A549 (cell line): ENCODE measurements at regions not wholly inside any gene's neighbourhood (a gene's known extent, or its start where the extent isn't known, plus 50 kb on each side); places are given as distances from the start of the nearest gene placed in this dataset.

ENCODE experiments used
- CEBPB ChIP-seq, 2 experiments: fragments of >200 bp in 1 of 2; sonication (Bioruptor Twin) in 1 of 2; formaldehyde crosslinking in 1 of 2; IDR thresholded peaks; 2 replicates each; pipeline ENCODE4 v1.6.1; 2012 to 2016
- CHD2 ChIP-seq: fragments of 150-350 bp; IDR thresholded peaks from 2 replicates; pipeline ENCODE4 v1.6.1; 2014; ENCODE audit warnings: low read length; ENCODE audit not compliant: partially characterized antibody
- ESRRA ChIP-seq: fragments of 150-350 bp; IDR thresholded peaks from 2 replicates; pipeline ENCODE4 v1.6.1; 2014; ENCODE audit warnings: mild to moderate bottlenecking, low read length, borderline replicate concordance
- FOSL2 ChIP-seq, 2 experiments: fragments of 450-650 bp in 1 of 2; fragments of >200 bp in 1 of 2; sonication (Bioruptor Twin) in 1 of 2; formaldehyde crosslinking; IDR thresholded peaks; 2 replicates each; pipeline versions ENCODE4 v1.5.0 to v1.6.1; 2016 to 2020; ENCODE audit warnings: mild to moderate bottlenecking in 1 of 2, moderate library complexity in 1 of 2
- JUN ChIP-seq, 2 experiments: fragments of >200 bp; sonication (Bioruptor Twin); formaldehyde crosslinking; IDR thresholded peaks; 2 replicates in 1 of 2; 3 replicates in 1 of 2; pipeline ENCODE4 v1.6.1; 2016 to 2017
- MAZ ChIP-seq: fragments of 150-350 bp; IDR thresholded peaks from 2 replicates; pipeline ENCODE4 v1.6.1; 2014; ENCODE audit warnings: antibody characterized with exemption, low read depth, low read length, borderline replicate concordance
- NR3C1 ChIP-seq: fragments of >200 bp; sonication (Bioruptor Twin); formaldehyde crosslinking; IDR thresholded peaks from 3 replicates; pipeline ENCODE4 v1.6.1; 2017
- POLR2A ChIP-seq: IDR thresholded peaks from 2 replicates; pipeline ENCODE4 v1.6.1; 2012; ENCODE audit warnings: mild to moderate bottlenecking, low read length
- RAD21 ChIP-seq, 2 experiments: fragments of >200 bp in 1 of 2; sonication (Bioruptor Twin) in 1 of 2; formaldehyde crosslinking in 1 of 2; IDR thresholded peaks in 1 of 2; conservative IDR thresholded peaks in 1 of 2; 2 replicates in 1 of 2; 3 replicates in 1 of 2; pipeline ENCODE4 v1.6.1; 2012 to 2018; ENCODE audit warnings: inconsistent platforms in 1 of 2
- SMC3 ChIP-seq: fragments of >200 bp; sonication (Bioruptor Twin); formaldehyde crosslinking; IDR thresholded peaks from 3 replicates; pipeline ENCODE4 v1.6.1; 2018; ENCODE audit warnings: inconsistent platforms
- TP53 ChIP-seq: fragments of 250-450 bp; sonication (Bioruptor Pico); IDR thresholded peaks from 2 replicates; pipeline ENCODE4 v1.5.0; 2021; ENCODE audit warnings: mild to moderate bottlenecking, moderate library complexity
- TF ChIP-seq, protein P1 (sequence below): fragments of 250-450 bp; sonication (Bioruptor Pico); IDR thresholded peaks from 2 replicates; pipeline ENCODE4 v1.5.0; 2020; ENCODE audit warnings: low read depth, mild to moderate bottlenecking, moderate library complexity
- TF ChIP-seq, protein P2 (sequence below): IDR thresholded peaks from 2 replicates; pipeline ENCODE4 v1.6.1; 2012
- TF ChIP-seq, protein P3 (sequence below): fragments of >200 bp; sonication (Bioruptor Twin); formaldehyde crosslinking; IDR thresholded peaks from 3 replicates; pipeline ENCODE4 v1.5.1; 2016

DNA sequence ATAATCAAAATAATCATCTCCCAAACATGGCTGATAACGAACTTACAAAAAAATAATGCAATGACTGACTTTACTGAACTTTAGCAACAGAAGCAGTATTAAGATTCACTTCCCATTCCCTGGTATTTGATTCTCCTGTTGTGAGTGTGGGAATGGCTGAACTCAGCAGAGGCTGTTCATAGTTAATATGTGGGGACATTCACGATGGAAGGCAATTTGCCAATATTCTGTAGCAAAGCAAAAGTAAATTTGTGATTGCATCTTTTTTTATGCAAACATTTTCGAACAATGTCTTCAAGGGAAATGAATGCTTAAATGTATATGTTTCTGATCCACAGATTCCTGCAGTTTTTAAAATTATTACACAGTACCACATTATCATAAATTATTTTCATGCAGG lies 431.7 kb upstream of the KLF6 start:
- TF ChIP-seq, protein P1, sequence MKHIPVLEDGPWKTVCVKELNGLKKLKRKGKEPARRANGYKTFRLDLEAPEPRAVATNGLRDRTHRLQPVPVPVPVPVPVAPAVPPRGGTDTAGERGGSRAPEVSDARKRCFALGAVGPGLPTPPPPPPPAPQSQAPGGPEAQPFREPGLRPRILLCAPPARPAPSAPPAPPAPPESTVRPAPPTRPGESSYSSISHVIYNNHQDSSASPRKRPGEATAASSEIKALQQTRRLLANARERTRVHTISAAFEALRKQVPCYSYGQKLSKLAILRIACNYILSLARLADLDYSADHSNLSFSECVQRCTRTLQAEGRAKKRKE (CRISPR knock-in tag) = no peak
- TF ChIP-seq TP53 (no peak), NR3C1 (no peak), POLR2A (no peak), RAD21 (conservative IDR thresholded peaks at IDR 0.05 in 1 of 2, IDR thresholded peaks at IDR 0.05 in 1 of 2) (no peak), JUN (IDR thresholded peaks at IDR 0.05) (no peak), FOSL2 (IDR thresholded peaks at IDR 0.05) (no peak), FOSL2 (CRISPR knock-in tag; IDR thresholded peaks at IDR 0.05) (no peak), ESRRA (no peak), CHD2 (no peak), MAZ (no peak), SMC3 (no peak), CEBPB (IDR thresholded peaks at IDR 0.05) (no peak)
- TF ChIP-seq, protein P2, sequence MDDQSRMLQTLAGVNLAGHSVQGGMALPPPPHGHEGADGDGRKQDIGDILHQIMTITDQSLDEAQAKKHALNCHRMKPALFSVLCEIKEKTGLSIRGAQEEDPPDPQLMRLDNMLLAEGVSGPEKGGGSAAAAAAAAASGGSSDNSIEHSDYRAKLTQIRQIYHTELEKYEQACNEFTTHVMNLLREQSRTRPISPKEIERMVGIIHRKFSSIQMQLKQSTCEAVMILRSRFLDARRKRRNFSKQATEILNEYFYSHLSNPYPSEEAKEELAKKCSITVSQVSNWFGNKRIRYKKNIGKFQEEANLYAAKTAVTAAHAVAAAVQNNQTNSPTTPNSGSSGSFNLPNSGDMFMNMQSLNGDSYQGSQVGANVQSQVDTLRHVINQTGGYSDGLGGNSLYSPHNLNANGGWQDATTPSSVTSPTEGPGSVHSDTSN = no peak
- TF ChIP-seq, protein P3, sequence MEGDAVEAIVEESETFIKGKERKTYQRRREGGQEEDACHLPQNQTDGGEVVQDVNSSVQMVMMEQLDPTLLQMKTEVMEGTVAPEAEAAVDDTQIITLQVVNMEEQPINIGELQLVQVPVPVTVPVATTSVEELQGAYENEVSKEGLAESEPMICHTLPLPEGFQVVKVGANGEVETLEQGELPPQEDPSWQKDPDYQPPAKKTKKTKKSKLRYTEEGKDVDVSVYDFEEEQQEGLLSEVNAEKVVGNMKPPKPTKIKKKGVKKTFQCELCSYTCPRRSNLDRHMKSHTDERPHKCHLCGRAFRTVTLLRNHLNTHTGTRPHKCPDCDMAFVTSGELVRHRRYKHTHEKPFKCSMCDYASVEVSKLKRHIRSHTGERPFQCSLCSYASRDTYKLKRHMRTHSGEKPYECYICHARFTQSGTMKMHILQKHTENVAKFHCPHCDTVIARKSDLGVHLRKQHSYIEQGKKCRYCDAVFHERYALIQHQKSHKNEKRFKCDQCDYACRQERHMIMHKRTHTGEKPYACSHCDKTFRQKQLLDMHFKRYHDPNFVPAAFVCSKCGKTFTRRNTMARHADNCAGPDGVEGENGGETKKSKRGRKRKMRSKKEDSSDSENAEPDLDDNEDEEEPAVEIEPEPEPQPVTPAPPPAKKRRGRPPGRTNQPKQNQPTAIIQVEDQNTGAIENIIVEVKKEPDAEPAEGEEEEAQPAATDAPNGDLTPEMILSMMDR = no peak
